ENCODE measurements at regions not wholly inside any gene's neighbourhood (a gene's known extent, or its start where the extent isn't known, plus 50 kb on each side); places are given as distances from the start of the nearest gene placed in this dataset.

- no peaks in the 10 kb centered on the region for H3K36me3 ChIP-seq (ENCODE audit: low read depth)
- ATAC-seq: no peak
- intact Hi-C loops (cut with DNase I, micrococcal nuclease): no loop called here
Observed at GRCh38 chr9:38296807-38297206, 95.7 kb upstream of the ALDH1B1 start.

GRCh38 chr9:38295764-38296163 is 96.7 kb upstream of the ALDH1B1 start:
- H3K4me1 ChIP-seq (ENCODE audit: low read depth): no peaks in the 10 kb centered on the region
- DNase-seq: no peak
- TF ChIP-seq CTCF (IDR thresholded peaks at IDR 0.05): no peak
- no peaks in the 10 kb centered on the region for H3K36me3 ChIP-seq (ENCODE audit: low read depth)
- ATAC-seq: no peak
- H3K9me3 ChIP-seq: no peaks in the 10 kb centered on the region
- intact Hi-C loops (cut with DNase I, micrococcal nuclease): no loop called here
- H3K4me3 ChIP-seq: no peak overlapping the region

More at GRCh38 chr9:38296807-38297206, 95.7 kb upstream of the ALDH1B1 start:
- TF ChIP-seq CTCF (IDR thresholded peaks at IDR 0.05): no peak
- Histone ChIP-seq H3K9me3 (no peaks in the 10 kb centered on the region), H3K4me3 (no peak overlapping the region), H3K4me1 (ENCODE audit: low read depth) (no peaks in the 10 kb centered on the region)
- no peak for DNase-seq

- Histone ChIP-seq H3K9me3 (no peaks in the 10 kb centered on the region), H3K36me3 (ENCODE audit: low read depth) (no peaks in the 10 kb centered on the region), H3K4me3 (no peak overlapping the region), H3K4me1 (ENCODE audit: low read depth) (no peaks in the 10 kb centered on the region)
- DNase-seq (no peak), ATAC-seq (no peak)
- no peak for TF ChIP-seq CTCF (IDR thresholded peaks at IDR 0.05)
- intact Hi-C loops (cut with DNase I, micrococcal nuclease): no loop called here
Observed at GRCh38 chr9:38294220-38294960, 98.1 kb upstream of the ALDH1B1 start.

GRCh38 chr9:38293022-38293421 is 99.5 kb upstream of the ALDH1B1 start:
- no peak for TF ChIP-seq CTCF (IDR thresholded peaks at IDR 0.05)
- no peaks in the 10 kb centered on the region for H3K36me3 ChIP-seq (ENCODE audit: low read depth)
- no peak overlapping the region for H3K4me3 ChIP-seq
- no peaks in the 10 kb centered on the region for H3K4me1 ChIP-seq (ENCODE audit: low read depth)
- ATAC-seq (no peak), DNase-seq (no peak)
- H3K9me3 ChIP-seq: no peaks in the 10 kb centered on the region
- intact Hi-C loops (cut with DNase I, micrococcal nuclease): no loop called here

GRCh38 chr9:38292480-38292879 is 100.0 kb upstream of the ALDH1B1 start:
- intact Hi-C loops (cut with DNase I, micrococcal nuclease): no loop called here

More at GRCh38 chr9:38292480-38292879, 100.0 kb upstream of the ALDH1B1 start:
- no peaks in the 10 kb centered on the region for H3K4me1 ChIP-seq (ENCODE audit: low read depth)
- no peak for DNase-seq
- H3K9me3 ChIP-seq: no peaks in the 10 kb centered on the region
- TF ChIP-seq CTCF (IDR thresholded peaks at IDR 0.05): no peak
- no peaks in the 10 kb centered on the region for H3K36me3 ChIP-seq (ENCODE audit: low read depth)
- ATAC-seq: no peak
- H3K4me3 ChIP-seq: no peak overlapping the region

All from mucosa of descending colon (tissue), 3 donors.